ENCODE measurements at regions not wholly inside any gene's neighbourhood (a gene's known extent, or its start where the extent isn't known, plus 50 kb on each side); places are given as distances from the start of the nearest gene placed in this dataset.

DNA sequence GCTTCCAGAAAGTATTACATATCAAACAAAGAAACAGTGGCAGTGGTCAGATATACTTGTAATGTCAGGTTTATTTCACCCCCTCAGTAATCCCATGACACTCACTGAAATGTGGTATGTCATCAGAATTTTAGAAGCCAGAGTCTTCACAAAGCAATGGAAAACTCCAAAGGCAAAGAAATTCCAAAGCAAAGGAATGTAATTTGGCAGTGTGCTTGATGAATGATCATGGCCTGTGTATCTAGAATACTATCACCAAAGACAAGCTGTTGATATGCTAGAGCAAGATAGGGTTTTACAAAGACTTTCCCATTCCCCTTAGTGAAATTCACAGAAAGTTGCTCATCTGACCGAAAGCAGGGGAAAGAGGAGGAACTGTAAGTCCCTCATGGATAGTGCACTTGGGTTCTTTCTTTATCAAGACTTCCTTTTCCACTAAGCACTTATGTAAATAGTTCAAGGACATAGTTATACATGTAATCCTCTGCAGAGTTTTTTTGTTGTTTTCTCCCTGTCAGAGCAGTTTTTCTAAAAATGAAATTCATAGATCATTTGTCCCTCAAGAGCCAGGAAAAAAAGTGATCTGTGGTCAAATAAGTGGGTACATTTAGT lies 243.4 kb downstream of the NHLRC3 start:
- TF ChIP-seq POLR2A (IDR thresholded peaks at IDR 0.05) (no peak), POLR2AphosphoS5 (IDR thresholded peaks at IDR 0.05) (no peak)
- TF ChIP-seq, protein P1, sequence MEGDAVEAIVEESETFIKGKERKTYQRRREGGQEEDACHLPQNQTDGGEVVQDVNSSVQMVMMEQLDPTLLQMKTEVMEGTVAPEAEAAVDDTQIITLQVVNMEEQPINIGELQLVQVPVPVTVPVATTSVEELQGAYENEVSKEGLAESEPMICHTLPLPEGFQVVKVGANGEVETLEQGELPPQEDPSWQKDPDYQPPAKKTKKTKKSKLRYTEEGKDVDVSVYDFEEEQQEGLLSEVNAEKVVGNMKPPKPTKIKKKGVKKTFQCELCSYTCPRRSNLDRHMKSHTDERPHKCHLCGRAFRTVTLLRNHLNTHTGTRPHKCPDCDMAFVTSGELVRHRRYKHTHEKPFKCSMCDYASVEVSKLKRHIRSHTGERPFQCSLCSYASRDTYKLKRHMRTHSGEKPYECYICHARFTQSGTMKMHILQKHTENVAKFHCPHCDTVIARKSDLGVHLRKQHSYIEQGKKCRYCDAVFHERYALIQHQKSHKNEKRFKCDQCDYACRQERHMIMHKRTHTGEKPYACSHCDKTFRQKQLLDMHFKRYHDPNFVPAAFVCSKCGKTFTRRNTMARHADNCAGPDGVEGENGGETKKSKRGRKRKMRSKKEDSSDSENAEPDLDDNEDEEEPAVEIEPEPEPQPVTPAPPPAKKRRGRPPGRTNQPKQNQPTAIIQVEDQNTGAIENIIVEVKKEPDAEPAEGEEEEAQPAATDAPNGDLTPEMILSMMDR (IDR thresholded peaks at IDR 0.05), result no peak

Measured in breast epithelium (tissue), 3 donors.